ENCODE measurements at regions not wholly inside any gene's neighbourhood (a gene's known extent, or its start where the extent isn't known, plus 50 kb on each side); places are given as distances from the start of the nearest gene placed in this dataset.

DNA sequence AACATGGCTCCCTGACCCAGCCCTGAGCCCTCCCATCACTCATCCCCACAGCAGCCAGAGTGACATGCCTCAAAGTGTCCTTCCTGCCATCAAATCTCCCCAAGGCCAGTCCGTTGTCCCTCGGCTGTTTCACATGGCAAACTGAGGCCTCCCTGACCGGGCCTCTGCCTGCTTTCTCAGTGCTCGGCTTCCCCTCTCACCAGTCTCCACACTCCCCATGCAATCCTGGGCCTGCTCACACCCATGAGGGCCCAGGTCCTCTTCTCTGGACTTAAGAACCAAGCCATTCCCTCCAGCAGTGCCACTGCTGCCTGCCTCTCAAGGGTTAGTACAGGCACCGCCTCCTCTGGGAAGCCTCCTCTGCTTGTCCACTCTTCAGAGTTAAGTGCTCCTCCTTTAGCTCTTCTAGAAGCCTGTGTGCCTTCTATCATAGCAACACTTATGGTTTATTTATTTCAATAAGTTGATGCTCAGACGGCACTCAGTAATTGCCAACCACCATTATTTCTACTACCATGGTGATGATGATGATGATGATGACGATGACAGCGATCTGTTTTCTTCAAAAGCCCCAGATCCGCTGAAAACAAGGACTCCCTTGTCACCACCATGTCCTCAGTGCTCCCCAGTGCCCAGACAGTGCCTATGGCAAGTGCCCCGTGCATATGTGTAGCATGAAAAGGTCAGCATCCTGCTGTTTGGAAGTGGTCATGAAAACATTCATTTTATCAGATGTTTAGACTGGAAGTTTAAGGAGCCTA lies 449.0 kb downstream of the CDH26 start:
- ATAC-seq (replicated peaks) (no peak), DNase-seq (no peak)
- Mint-ChIP-seq H3K4me3 (no peak overlapping the region), H3K36me3 (no peaks in the 10 kb centered on the region), H3K27ac (no peak overlapping the region), H3K4me1 (no peaks in the 10 kb centered on the region), H3K27me3 (peaks cover 0 to 4% of the 10 kb centered on the region in 2 donors), H3K9me3 (peaks cover 3 to 4% of the 10 kb centered on the region in 2 donors)

DNA sequence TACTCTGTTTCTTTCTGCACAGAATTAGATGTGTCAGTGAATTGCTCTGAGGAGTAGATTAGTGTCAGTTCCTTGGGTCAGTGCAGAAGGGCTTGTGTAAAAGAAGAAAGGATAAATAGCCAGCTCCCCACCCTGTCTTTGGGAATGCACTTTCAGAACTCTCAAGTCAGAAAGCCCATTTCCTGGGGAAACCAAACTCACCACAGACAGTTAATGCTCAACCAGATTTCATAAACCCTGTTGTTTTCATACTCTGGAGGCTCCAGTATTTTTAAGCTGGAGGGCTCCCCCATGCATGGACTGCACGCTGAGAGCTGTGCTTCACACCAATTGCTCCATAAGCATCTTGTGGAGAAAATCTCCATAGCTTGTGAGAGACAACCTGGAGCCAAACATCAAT lies 449.7 kb downstream of the CDH26 start:
- no peak for ATAC-seq (replicated peaks)
- Mint-ChIP-seq H3K4me3 (no peak overlapping the region), H3K27me3 (peaks cover 0 to 4% of the 10 kb centered on the region in 2 donors), H3K9me3 (peaks cover 3 to 4% of the 10 kb centered on the region in 2 donors), H3K27ac (no peak overlapping the region), H3K36me3 (no peaks in the 10 kb centered on the region), H3K4me1 (no peaks in the 10 kb centered on the region)
- no peak for DNase-seq

DNA sequence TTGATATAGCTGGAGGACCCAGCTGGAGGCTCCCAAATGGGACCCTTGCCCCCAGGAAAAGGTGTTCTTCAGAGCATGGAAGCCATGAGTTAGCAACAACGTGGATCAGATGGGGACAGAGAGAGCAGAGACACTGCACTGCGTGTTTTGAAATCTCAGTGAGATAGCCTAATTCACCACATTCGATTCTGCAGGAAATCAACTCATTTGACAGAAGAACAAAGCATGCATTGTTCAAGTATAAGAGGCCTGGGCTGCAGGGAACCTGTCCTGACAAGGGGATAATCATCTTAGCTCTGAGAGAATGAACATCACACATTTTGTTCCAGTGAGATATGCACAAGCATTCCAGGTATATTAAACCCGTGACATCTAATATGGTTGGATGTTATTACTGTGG lies 450.2 kb downstream of the CDH26 start:
- Mint-ChIP-seq H3K27ac (no peak overlapping the region), H3K27me3 (peaks cover 0 to 4% of the 10 kb centered on the region in 2 donors), H3K4me1 (no peaks in the 10 kb centered on the region), H3K36me3 (no peaks in the 10 kb centered on the region), H3K9me3 (peaks cover 3 to 4% of the 10 kb centered on the region in 2 donors), H3K4me3 (no peak overlapping the region)
- ATAC-seq (replicated peaks) (no peak), DNase-seq (no peak)

- H3K4me1 Mint-ChIP-seq: no peaks in the 10 kb centered on the region
- H3K4me3 Mint-ChIP-seq: no peak overlapping the region
- no peak for ATAC-seq (replicated peaks)
- H3K27ac Mint-ChIP-seq: no peak overlapping the region
- H3K9me3 Mint-ChIP-seq: peaks cover 4 to 5% of the 10 kb centered on the region in 2 donors
- no peaks in the 10 kb centered on the region for H3K27me3 Mint-ChIP-seq
- no peak for DNase-seq
- no peaks in the 10 kb centered on the region for H3K36me3 Mint-ChIP-seq
These were observed 452.5 kb downstream of the CDH26 start for GRCh38 chr20:60410618-60411264.

GRCh38 chr20:60411813-60412212 lies 453.6 kb downstream of the CDH26 start:
- H3K4me1 Mint-ChIP-seq: no peaks in the 10 kb centered on the region
- ATAC-seq (replicated peaks) (no peak), DNase-seq (no peak)
- H3K9me3 Mint-ChIP-seq: peaks cover 4 to 5% of the 10 kb centered on the region in 2 donors
- H3K36me3 Mint-ChIP-seq: no peaks in the 10 kb centered on the region
- no peak overlapping the region for H3K27ac Mint-ChIP-seq
- no peak overlapping the region for H3K4me3 Mint-ChIP-seq
- no peaks in the 10 kb centered on the region for H3K27me3 Mint-ChIP-seq

- H3K4me1 Mint-ChIP-seq: no peaks in the 10 kb centered on the region
- no peaks in the 10 kb centered on the region for H3K9me3 Mint-ChIP-seq
- H3K4me3 Mint-ChIP-seq: no peak overlapping the region
- no peaks in the 10 kb centered on the region for H3K36me3 Mint-ChIP-seq
- peaks cover 6 to 24% of the 10 kb centered on the region in 2 donors for H3K27me3 Mint-ChIP-seq
- DNase-seq (no peak), ATAC-seq (replicated peaks) (no peak)
- no peak overlapping the region for H3K27ac Mint-ChIP-seq
These were observed 462.5 kb downstream of the CDH26 start for GRCh38 chr20:60420676-60421229.

DNA sequence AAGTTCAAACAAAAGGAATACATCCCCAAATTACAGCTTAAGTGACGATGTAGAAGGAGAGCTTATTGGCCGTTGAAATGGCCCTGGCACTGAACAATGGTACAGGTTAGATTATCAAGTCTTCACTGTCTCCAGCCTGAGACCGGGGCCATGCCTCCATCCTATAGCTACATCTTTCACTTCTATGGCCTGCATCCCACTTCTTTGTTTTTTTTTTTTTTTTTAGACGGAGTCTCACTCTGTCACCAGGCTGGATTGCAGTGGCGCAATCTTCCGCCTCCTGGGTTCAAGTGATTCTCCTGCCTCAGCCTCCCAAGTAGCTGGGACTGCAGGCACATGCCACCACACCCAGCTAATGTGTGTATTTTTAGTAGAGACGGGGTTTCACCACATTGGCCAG lies 464.6 kb downstream of the CDH26 start:
- Mint-ChIP-seq H3K27ac (no peak overlapping the region), H3K9me3 (no peaks in the 10 kb centered on the region), H3K27me3 (peaks cover 6 to 24% of the 10 kb centered on the region in 2 donors), H3K4me1 (no peaks in the 10 kb centered on the region), H3K36me3 (no peaks in the 10 kb centered on the region), H3K4me3 (no peak overlapping the region)
- no peak for DNase-seq
- ATAC-seq (replicated peaks): no peak

DNA sequence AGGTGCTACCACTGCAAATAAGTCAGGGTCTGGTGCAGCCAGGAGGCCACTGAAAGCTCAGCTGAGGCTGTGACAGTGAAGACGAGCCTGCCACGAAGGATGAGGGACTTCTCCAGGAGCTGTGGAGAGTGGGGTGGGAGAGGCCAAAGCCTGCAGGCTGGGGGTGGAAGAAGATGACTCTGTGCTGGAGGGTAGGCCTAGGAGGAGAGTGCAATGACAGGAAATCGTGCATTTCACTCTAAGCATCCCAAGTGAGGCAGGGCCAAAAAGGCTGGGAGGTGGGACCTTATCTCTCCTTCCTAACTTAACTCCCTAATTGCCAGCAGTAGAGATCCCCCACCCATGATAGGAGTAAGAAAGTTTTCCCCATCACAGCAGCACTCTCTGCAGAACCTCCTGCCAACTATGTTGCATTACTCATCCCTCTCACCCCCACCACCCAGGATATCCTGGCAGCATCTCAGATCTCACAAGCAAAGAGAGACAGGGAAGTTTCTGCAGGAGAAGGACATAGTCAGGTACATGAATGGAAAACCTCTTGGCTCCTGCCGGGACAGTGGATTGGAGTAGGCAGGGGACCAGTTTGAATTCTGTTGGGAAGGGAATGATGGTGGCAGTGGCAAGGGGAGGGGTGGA lies 466.2 kb downstream of the CDH26 start:
- Mint-ChIP-seq H3K27me3 (peaks cover 6 to 15% of the 10 kb centered on the region in 2 donors), H3K4me1 (no peaks in the 10 kb centered on the region), H3K9me3 (peaks cover 0 to 3% of the 10 kb centered on the region in 2 donors), H3K27ac (no peak overlapping the region), H3K36me3 (no peaks in the 10 kb centered on the region), H3K4me3 (no peak overlapping the region)
- DNase-seq: no peak
- no peak for ATAC-seq (replicated peaks)

GRCh38 chr20:60427516-60427915 lies 469.3 kb downstream of the CDH26 start:
- no peak for DNase-seq
- H3K27me3 Mint-ChIP-seq: peaks cover 5 to 6% of the 10 kb centered on the region in 2 donors
- H3K4me3 Mint-ChIP-seq: no peak overlapping the region
- no peaks in the 10 kb centered on the region for H3K4me1 Mint-ChIP-seq
- no peak overlapping the region for H3K27ac Mint-ChIP-seq
- no peaks in the 10 kb centered on the region for H3K36me3 Mint-ChIP-seq
- ATAC-seq (replicated peaks): no peak
- peaks cover 3 to 5% of the 10 kb centered on the region in 2 donors for H3K9me3 Mint-ChIP-seq

- Mint-ChIP-seq H3K27me3 (peaks cover 5 to 6% of the 10 kb centered on the region in 2 donors), H3K9me3 (peaks cover 3 to 5% of the 10 kb centered on the region in 2 donors), H3K27ac (no peak overlapping the region), H3K4me1 (no peaks in the 10 kb centered on the region), H3K4me3 (no peak overlapping the region), H3K36me3 (no peaks in the 10 kb centered on the region)
- no peak for DNase-seq
- ATAC-seq (replicated peaks): no peak
These were observed 470.4 kb downstream of the CDH26 start for GRCh38 chr20:60428651-60429050.

GRCh38 chr20:60430516-60431001 lies 472.3 kb downstream of the CDH26 start:
- Mint-ChIP-seq H3K4me1 (no peaks in the 10 kb centered on the region), H3K4me3 (no peak overlapping the region), H3K9me3 (peaks cover 3 to 5% of the 10 kb centered on the region in 2 donors), H3K36me3 (no peaks in the 10 kb centered on the region), H3K27me3 (peaks cover 4 to 5% of the 10 kb centered on the region in 2 donors), H3K27ac (no peak overlapping the region)
- DNase-seq (no peak), ATAC-seq (replicated peaks) (no peak)

GRCh38 chr20:60431349-60431748 lies 473.1 kb downstream of the CDH26 start:
- Mint-ChIP-seq H3K4me1 (no peaks in the 10 kb centered on the region), H3K27ac (no peak overlapping the region), H3K27me3 (peaks cover 4 to 5% of the 10 kb centered on the region in 2 donors), H3K4me3 (no peak overlapping the region), H3K9me3 (peaks cover 3 to 5% of the 10 kb centered on the region in 2 donors), H3K36me3 (no peaks in the 10 kb centered on the region)
- DNase-seq (no peak), ATAC-seq (replicated peaks) (no peak)

DNA sequence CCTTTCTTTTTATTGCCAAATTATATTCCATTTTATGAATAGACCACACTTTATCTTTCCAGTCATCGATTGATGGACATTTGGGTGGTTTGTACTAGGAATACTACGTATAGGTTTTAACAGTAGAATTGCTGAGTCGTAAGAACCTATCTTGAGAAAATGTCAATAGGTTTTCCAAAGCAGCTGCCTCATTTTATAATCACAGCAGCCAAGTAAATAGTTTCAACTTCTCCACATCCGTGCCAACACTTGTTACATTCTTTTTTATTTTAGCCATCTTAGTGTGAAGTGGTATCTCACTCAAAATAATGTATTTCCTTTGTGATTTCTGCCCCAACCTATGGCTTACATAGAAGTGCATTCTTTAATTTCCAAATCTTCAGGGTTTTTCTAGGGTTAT lies 479.2 kb downstream of the CDH26 start:
- no peak overlapping the region for H3K27ac Mint-ChIP-seq
- no peaks in the 10 kb centered on the region for H3K4me1 Mint-ChIP-seq
- no peaks in the 10 kb centered on the region for H3K36me3 Mint-ChIP-seq
- no peak for DNase-seq
- H3K4me3 Mint-ChIP-seq: no peak overlapping the region
- no peak for ATAC-seq (replicated peaks)
- no peaks in the 10 kb centered on the region for H3K9me3 Mint-ChIP-seq
- H3K27me3 Mint-ChIP-seq: peaks cover 0 to 4% of the 10 kb centered on the region in 2 donors

- Mint-ChIP-seq H3K36me3 (no peaks in the 10 kb centered on the region), H3K27ac (no peak overlapping the region), H3K9me3 (no peaks in the 10 kb centered on the region), H3K4me3 (no peak overlapping the region), H3K4me1 (peaks cover 3 to 5% of the 10 kb centered on the region in 2 donors), H3K27me3 (peaks cover 5 to 9% of the 10 kb centered on the region in 2 donors)
- peak; percentile 79 to 80 for ATAC-seq (replicated peaks)
- no peak for DNase-seq
These were observed 488.3 kb downstream of the CDH26 start for GRCh38 chr20:60446267-60447111.

Data from stimulated activated naive B cell treated with anti-CD40 and anti-IgM and Interleukin-4, amounts not matched to agents 10 μg/mL and 1 μg/mL and 100 μg/mL, for 72 hours (primary cell).